NCI-H1048 (cell line): ENCODE measurements at regions not wholly inside any gene's neighbourhood (a gene's known extent, or its start where the extent isn't known, plus 50 kb on each side); places are given as distances from the start of the nearest gene placed in this dataset.
"Not testable (repeated sequence)": the region's sequence is repeated elsewhere in the genome, so short reads cannot be mapped to it uniquely, and the experiment has no call there.

Experiments used
- DNase-seq: peaks from one replicate; lab custom pipeline; 2025; lab: John Stamatoyannopoulos, UW

DNA sequence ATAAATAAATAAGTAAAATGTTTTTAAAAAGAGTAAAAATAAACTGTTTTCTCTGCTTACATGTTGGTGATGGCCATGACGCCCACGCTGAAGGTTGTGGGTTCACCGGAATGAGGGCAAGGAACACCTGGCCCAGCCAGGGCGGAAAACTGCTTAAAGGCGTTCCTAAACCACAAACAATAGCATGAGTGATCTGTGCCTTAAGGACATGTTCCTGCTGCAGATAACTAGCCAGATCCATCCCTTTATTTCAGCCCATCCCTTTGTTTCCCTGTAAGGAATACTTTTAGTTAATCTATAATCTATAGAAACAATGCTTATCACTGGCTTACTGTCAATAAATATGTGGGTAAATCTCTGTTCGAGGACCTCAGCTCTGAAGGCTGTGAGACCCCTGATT lies 63.3 kb upstream of the CEP78 start:
- DNase-seq = not testable (repeated sequence)

DNA sequence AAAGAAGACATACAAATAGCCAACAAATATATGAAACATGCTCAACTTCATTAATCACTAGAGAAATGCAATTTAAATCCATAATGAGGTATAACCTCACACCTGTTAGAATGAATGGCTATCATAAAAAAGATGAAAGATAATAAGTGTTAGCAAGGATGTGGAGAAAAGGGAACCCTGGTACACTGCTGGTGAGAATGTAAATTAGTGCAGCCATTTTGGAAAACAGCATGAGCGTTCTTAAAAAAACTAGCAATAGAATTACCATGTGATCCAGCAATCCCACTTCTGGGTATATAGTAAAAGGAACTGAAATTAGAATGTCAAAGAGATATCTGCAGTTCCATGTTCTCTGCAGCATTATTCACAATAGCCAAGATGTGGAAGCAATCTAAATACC lies 64.2 kb upstream of the CEP78 start:
- DNase-seq = no peak

DNA sequence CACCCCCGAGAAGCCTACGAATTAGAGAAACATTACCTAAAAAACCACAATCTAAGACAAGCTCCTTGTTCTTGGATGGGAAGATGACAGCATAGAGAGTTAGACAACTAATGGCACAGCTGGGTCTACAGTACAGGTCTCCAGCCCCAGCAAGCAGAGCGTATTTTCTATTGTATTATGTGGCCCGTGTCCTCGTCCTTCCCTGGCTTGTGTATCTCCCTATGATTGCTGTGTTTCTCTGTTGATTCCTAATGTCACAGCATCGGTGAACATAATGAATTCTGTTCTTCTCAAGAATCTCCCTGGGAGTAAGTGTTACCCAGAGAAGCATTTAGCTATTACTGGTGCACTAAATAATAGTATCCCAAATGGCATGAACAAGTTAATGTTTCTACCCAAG lies 66.8 kb upstream of the CEP78 start:
- no peak for DNase-seq

DNA sequence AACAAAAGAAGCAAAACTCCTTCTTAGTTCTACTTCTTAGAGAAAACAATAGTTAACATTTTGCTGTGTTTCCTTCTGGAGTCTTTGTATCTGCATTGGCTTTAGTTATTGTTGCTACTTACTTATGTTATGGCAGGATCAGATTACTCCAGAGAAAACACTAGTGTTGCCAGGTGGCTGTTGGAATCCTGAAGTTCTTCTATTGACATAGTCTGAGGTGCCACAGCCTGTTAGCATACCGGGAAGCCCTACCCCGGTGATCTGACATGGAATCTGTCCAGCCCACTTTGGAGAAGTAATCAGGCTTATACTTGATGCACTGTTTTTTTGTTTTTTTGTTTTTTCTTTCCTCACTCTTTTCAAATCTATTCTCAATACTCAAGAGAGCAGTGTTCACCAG lies 68.5 kb upstream of the CEP78 start:
- no peak for DNase-seq

DNA sequence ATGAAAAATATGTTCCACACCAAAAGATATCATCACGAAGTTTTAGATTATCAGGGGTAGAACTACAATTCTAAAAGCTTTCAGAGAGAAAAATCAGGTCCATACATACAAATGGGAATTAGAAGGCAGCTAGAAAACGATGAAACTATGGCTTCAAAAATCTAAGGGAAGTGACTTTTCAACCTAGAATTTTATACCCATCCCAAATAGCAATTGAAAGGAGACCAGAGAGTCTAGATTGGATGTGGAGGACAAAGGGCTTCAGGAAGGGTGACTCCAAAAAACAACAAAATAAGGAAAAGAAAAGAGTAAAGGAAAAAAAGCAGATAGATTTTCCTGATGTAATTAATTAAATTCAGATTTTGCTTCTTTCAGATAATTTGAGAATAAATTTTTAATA lies 72.0 kb upstream of the CEP78 start:
- no peak for DNase-seq

DNA sequence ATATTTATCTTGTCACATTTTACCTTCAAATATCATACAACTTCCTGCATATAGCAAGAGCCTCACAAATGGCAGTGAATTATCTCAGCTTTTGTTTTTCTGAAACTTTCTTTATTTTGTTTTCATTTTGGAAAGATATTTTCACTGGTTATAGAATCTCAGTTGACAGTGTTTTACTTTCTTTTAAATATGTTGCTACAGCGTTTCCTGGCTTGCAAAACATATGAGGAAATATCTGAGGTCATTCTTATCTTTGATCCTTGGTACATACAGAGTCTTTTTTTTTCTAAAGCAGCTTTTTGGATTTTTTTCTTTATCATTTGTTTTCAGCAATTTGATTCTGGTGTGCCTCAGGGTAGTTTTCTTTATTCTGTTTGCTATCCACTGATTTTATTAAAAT lies 77.6 kb upstream of the CEP78 start:
- DNase-seq = no peak

DNA sequence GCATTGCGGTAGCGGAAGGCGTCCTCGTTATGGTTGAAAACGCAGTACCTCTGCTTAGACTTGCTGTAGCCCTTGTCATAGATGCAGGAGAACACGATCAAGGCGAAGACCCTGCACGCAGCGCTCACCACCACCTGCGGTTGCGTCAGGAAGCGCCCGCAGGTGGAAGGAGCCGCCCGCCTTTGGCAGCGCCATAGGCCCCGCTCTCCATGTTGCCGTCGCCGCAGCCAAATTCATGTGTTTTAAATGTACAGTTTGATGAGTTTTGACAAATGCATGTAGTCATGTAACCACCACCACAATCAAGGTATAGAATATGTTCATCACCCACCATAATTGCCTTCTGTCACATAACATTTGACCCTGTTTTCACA lies 84.9 kb upstream of the CEP78 start:
- DNase-seq = no peak

DNA sequence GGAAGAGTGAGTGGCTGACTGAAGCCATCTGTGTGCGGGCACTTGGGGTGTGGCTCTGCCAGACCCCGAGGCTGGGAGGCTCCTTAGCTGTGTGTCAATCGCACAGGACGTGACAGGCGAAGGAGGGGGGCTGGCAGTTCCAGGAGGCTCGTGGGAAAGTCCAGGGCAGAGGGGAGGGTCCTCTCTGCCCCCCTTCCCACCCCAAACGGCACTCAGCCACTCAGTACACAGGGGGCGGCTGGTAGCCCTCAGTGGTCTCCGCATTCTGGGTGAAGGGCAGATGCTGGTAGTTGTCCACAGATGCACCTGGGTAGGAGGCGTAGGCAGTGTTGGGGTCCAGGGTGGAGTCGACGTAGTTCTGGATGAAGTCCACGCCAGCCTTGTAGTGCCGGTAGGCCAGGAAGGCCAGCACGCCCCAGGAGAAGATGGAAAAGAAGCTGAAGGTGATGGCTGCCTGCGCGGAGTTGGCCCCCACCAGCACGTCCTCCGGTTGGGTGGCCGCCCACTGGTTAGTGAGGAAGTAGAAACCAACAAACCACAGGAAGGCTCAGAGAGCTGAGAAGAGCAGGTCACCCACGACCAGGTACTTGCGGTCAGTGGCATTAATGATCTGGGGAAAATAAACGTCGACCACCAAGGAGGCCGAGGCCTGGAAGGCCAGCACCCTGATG lies 85.4 kb upstream of the CEP78 start:
- no peak for DNase-seq

DNA sequence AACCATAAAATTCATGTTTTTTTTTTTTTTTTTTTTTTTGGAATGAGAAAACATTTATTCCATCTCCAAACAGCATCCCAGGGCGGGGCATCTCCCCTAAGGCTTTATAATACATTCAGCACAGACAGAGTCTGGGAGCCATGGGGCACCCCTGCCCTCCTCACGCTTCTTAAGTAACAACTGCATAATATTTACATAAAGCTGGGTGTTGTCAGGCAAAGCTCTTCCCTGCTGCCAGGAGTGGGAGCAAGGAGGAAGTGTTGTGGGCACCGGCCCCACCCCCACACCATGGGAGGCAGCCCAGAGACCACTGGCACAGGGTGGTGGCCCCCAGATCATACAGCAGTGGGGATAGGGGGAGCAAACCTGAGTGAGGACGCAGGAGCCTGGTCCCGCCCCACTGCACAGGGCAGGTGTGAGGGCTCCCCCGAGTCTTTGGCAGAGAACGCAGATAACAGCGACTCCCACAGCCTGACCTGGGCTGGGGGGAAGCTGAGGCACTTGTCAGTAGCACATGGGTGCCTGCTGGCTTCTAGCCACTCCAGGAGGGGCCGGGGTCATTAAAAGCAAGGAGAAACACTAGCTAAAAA lies 86.1 kb upstream of the CEP78 start:
- DNase-seq = no peak

DNA sequence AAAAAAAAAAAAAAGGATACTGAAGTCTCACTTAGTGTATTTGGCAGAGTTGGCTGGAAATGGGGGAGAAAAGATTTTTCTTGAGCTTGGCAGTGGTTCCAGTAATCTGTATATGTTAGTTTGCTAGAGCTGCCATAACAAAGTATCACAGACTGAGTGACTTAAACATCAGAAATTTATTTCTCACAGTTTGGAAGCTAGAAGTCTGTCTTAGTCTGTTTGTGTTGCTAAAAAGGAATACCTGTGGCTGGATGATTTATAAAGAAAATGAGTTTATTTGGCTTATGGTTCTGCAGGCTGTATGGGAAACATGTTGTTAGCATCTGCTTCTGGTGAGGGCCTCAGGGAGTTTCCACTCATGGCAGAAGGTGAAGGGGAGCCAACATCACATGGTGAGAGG lies 89.6 kb upstream of the CEP78 start:
- DNase-seq = no peak

DNA sequence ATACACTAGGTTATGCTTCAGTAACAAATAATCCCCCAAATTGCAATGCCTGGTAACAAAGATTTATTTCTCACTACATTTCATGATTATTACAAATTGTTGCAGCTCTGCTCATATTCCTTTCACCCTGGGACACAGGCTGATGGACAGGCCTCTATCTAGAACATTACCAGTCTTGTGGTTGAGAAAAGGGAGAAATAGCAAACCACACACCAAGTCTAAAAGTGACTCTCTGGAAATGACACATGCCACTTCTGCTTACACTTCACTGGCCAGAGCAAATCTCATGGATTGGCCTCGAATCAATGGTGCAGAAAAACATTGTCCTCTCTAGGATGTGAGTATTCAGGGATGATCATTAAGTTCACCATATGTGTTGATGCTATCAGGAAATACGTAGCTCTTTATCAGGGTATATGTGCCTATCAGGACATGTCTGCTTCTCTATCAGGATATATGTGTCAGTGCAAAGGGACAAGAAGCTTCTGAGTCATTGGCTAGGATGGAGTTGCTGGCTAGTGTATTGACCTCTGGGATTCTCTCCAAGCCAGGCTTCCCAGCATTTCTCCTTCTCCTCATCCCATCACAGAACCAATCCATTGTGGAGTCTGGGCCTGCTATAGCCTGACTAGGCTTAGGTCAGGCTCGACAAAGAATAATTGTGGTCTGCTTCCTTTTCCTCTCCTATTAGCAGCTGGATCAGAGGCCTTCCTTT lies 91.1 kb upstream of the CEP78 start:
- DNase-seq = no peak

DNA sequence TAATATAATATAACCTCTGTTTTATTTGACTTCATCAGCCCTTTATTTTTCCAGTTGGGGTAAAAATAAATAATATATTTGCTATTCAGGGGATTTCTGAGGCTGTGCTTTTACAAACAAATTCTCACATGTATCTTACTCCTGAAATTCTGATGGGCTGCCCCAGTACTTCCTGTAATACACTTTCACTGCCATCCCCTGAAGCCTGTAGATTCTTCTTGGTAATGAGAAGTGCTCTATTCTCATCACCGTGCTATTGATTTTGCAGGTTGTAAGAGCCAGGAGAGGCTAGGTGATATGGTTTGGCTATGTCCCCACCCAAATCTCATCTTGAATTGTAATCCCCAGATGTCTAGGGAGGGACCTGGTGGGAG lies 91.9 kb upstream of the CEP78 start:
- no peak for DNase-seq

DNA sequence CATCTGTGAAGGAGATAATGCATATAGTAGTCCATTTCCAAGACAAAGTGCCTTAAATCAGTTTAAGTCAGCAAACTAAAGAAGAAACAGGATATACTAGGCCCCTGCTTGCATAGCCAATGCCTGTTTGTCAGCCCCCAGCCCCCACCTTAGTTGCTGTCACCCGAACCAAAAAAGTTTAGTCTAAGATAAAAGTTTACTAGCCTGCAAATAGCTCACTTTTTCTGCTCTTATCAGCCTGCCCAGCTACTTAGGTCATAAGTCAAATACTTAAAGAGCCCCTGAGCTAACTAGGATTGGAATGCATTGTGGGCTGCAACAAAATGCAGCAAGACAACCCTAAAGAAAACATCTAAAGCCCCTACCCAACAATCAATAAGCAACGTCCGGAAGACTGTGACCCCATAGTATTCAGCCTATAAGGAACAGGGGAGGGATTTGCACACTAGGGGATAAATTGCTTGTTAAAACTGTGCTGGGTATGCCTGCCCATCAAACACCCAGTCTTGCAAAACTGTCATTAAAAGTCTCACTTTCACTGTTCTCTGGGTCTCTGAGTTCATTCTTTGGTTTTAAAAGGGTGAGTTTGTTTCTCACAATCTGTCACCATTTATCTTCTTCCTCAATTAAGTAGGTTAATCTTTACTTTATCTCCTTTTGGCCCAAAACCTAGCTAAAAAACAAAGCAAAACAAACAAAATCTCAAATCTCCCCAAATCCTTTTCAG lies 92.4 kb upstream of the CEP78 start:
- DNase-seq = no peak

DNA sequence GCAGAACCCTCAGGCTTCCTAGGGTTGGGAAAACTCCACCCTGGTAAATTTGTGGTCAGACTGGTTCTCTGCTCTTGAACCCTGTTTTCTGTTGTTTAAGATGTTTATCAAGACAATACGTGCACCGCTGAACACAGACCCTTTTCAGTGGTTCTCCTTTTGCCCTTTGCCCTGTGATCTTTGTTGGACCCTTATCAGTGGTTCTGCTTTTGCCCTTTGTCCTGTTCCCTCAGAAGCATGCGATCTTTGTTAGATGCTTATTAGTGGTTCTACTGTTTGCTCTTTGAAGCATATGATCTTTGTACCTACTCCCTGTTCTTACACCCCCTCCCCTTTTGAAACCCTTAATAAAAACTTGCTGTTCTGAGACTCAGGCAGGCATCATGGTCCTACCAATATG lies 93.6 kb upstream of the CEP78 start:
- DNase-seq = not testable (repeated sequence)

DNA sequence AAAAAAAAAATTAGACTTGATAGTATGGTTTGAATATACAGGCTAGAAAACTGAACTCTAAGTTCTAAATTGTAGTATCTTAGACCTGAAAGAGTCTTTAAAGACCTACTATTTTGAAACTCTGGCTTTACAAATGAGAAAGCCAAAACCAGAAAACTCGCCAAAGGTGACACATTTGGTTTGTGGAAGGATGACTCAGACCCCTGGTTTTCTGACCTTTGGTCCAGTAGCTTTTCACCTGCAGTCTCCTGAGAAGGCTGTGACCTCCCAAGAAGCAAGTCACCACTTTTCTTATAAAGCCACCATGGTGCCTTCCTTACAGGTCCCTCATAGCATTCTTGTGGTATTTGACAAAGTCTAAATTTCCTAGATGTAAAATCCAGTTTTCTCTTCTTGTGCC lies 102.1 kb upstream of the CEP78 start:
- no peak for DNase-seq

DNA sequence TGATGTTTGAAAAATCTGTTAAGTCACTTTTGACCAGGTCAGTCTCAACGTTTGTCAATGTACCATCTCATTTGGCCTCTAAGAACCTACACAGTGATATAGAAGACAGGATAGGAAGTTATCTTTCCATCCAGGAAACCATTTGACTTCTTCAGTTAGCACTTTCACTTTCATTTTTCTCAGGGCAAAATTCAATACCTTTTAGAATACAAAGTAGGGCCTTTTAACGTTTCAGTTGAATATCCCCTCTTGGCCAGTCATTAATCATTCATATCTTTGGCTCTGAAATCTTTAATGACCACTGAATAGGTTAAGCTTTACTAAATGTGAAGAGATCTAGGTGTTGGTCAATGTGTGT lies 101.1 kb upstream of the GNAQ start:
- no peak for DNase-seq

DNA sequence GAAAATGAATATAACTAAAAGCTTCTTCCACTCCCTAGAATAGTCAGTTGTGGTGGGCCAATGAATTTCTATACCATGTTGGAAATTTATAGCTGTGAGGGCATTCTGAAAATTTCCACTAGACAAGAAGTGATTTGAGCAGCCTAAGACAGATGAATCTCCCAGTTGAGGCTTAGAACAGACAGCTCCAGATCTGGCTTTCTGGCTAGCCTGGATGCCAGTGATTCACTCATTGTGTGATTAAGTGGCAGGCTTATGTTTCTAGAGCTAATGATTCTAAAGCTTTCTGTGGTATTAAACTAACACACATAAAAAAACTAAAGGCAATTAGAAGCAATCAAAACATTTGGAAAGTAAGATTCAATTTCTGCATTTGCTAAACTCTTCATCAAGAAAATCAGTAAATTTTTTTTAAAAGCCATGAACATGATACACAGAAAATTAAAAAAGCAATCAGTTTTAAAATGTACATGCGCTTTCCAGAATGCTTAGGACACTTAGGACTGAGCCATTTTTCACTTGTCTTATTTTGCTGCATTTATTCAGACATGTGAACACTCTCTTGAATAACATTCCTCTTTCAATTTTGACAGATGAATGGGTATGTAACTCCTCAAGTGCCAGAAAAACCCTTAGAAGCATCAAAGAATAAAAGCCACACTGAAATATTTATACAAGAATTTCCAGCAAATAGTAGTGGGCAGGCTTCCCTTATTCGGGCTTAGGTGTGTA lies 100.5 kb upstream of the GNAQ start:
- DNase-seq = no peak

DNA sequence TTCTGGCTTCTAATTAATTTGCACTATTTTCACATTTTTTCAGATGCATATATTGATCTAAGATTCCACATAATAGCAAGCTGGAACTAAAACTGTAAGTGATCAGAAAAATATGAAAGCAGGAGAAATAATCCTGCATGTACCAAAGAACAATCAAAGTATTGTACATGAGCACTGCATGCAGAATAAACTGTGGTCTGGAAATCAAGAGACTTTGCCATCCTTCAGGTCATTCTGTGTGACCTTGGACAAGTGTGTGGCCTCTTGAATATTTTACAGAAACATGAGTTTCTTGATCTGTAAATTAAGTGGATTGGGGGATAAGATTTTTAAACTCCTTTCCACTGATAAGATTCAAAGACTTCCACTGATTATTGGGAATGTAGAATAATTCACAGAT lies 99.2 kb upstream of the GNAQ start:
- DNase-seq = no peak

DNA sequence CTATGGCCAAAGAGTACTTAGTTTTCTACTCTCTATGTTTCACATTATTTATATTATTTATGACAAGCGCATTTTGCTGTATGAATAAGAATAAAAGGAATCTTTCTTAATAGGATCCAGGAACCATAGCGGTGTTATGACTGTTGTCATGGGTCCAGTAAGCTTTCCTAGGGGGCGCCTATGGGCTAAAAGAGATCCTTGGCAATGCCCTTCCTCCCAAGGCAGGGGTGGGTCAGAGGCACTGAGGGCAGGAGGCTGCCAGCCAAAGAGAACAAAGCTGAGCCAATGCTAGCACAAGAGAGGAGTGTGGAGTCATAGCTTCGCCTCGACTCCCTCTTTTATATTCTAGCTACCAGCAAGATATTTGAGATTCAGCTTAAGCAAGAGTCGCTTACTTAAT lies 98.4 kb upstream of the GNAQ start:
- no peak for DNase-seq

DNA sequence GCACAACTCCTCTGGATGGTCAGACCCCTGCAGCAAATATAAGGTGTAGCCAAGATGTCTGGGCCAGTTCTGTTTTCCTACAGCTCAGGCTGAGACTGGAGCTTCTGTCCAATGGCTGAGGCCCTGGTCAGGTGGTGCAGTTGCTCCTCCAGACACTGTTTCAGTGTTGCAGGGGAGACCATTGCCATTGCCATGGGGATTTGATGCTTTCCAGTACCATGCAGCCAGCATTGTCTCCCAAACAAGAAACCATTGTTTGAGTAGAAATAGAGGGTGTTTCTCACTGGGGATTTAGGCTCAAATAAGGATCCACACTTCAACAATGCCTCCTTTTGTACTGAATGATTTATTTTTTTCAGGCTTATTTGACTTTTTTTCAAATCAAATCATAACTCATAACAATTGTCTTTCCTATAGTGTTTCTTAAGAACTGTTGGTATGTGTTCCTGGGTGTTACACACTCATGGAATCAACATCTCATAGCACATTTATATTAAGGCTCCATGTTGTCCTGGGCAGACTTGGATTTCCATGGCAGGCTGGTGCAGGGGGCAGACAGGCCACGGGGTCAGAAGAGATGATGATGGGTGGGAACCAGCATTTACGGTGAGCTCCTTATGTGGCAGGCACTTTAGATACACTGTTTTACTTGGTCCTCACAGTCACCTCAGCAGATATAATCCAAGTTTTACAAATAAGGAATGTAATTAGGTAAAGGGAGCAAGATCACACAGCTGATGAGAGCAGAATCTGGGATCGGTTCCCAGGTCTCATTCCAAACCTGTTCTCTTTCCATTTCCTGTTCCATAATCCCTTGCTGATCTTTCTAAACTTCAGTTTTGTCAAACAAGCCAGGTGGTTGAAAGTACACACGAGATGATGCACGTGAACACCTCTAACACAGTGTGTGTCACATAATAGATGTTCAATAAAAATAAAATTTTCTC lies 95.9 kb upstream of the GNAQ start:
- DNase-seq = peak; percentile 11

DNA sequence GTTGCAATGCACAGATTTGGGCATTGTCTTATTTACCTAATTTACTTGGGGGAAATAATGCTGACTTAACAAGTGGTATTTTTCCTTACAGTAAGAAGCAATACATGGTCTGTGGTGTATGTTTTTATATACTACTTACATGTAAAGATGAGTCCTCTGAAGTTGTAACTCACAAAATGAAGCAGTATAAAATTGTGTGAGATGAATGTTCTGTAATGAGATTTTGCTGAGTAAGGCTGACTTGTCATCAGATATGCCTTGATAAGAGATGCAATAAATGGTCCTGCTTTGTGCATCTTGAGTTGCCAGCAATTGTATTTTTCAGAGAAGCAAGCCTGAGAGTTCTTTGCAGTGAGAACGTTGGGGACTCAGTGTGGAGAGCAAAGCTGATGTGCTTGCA lies 92.2 kb upstream of the GNAQ start:
- no peak for DNase-seq
